Hindlimb muscle (tissue), 1 donor: ENCODE measurements at regions not wholly inside any gene's neighbourhood (a gene's known extent, or its start where the extent isn't known, plus 50 kb on each side); places are given as distances from the start of the nearest gene placed in this dataset.
"Not testable (repeated sequence)": the region's sequence is repeated elsewhere in the genome, so short reads cannot be mapped to it uniquely, and the experiment has no call there.

Experiments
- DNase-seq: peaks from one replicate; pipeline ENCODE4 v3.0.0-alpha.2; 2013

- DNase-seq = no peak
These were observed 74.1 kb downstream of the SLC35B3 start for GRCh38 chr6:8361259-8361658.

DNA sequence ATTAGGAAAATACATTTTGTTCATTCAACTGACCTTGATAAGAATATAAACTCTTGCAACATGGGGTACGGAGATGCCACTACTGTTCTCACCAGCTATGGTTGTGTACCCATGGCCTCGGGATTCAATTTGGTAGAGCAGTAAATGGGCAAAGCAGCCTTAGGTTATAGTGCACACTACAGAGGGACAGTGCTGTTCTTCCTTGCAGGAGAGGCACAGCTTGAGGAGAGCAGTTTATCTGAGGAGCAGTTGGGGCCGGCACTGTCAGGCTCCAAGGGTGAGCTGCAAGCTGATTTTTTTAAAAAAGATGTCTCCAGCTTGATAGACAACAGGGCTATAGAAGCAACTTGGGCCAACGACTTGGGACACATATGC is 82.4 kb downstream of the SLC35B3 start:
- DNase-seq = no peak

DNA sequence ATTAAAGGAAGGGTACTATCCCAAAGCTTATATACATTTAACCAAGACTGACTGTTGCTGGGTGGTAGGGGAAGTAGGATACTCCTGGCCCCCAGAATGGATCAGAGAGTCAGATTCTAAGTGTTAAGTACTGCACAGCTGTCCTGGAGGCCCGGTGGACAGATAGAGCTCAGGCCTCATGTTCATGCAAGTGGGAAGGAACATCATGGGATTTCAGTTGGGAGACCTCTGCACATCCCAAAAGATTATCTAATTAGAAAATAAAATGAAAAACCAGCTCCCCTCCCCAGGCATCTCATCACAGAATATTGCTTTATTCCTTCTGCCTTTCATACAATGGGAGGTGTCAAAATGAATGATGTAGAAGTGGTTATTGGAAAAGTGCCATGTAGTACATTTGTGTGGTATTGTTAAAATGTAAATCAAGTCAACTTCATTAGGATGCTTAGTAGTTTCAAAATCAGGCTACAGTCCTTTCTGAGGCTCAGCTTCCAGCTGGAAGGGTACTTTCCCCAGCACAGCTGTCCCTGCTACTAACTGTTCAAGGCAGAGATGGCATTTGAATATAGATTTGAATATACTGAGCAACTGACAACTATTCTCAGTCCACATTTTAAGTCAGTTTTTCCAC is 82.9 kb downstream of the SLC35B3 start:
- no peak for DNase-seq

GRCh38 chr6:8343600-8343999 is 91.7 kb downstream of the SLC35B3 start:
- DNase-seq = no peak

DNA sequence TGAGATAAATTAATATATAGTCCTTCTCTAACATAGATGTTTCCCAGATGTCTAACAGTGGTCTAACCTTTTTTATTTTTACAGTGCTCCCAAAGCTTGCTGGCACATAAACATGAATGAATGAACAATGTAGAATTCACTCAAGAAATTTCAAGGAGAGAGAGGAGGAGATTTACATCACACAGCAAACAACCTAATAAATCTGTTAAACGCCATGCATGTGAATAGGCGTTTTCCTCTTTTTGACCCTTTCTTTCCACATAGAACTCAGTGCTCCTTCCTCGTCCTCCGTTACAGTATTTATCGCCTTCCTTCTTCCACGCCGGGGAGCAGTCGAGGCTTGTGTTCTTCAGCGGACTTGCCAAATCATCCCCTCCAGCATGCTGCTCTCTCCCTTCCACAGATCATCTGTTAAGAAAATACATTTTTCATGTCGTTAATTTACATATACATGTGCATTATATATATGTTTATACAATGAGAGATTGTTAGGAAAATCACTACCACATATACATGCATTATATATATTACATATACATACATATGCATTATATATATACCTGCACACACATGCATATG is 93.0 kb downstream of the SLC35B3 start:
- DNase-seq = no peak

DNA sequence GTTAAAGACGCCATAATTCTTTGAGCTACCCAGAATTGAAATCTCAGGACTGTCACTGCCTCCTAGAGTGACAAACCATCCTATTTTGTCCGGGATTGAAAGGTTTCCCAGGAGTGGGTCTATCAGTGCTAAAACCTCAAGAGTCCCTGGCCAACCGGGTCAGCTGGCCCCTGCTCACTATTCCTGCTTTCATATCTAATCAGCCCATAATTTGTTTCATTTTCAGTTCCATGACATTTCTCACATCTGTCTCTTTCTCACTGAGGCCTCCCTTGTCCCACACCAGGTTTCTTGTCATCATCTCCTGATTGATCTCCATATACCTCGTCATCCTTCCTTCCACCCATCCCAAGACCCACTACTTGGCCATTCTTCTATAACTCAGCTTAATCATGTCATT is 98.2 kb downstream of the SLC35B3 start:
- DNase-seq = no peak

DNA sequence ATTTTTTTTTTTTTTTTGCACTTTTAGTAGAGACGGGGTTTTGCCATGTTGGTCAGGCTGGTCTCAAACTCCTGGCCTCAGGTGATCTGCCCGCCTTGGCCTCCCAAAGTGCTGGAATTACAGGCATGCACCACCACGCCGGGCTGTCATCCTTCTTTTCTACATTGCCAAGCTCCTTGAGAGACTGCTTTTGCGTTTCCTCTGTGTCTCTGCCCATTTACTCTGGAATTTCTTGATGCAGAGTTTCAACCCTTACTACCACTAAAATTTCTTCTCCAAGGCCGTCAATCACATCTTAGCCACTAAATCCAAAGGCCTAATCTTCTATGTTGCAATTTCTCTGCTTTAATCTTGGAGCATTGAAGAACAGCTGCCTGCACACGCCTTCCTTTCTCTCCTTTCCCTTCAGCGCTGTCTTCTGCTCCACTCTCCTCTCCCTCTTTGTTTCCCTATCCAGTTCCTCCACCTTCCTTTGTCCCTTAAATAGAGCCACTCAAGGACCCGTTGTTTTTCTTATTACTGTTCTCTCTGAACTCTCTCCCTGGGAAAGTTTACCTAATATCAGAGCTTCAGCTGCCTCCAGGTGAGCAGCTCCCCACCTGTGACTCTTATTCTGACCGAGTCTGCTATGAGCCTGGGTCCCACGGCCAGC is 98.8 kb downstream of the SLC35B3 start:
- DNase-seq = no peak

- no peak for DNase-seq
These were observed 99.4 kb downstream of the SLC35B3 start for GRCh38 chr6:8335896-8336295.

DNA sequence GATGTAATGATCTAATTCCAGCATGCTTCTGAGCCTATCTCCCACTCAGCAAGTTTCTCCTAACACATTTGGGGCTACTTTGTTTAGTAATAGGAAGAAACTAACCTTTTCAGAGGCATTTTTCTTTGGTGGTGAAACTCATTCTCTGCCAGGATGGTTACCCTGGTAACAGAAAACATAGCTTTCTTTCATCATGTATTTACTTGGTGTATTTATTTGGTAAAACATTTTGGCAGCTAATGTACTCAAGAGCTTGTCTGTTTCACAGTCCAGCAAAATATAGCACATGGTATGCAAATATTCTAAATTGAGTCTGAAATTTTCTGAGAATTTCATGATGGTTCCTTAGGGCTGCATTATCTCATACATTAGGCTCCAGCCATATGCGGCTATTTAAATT is 100.0 kb downstream of the SLC35B3 start:
- DNase-seq = no peak

- no peak for DNase-seq
These were observed 101.2 kb downstream of the SLC35B3 start for GRCh38 chr6:8334113-8334512.

GRCh38 chr6:8329562-8329961 is 105.8 kb downstream of the SLC35B3 start:
- DNase-seq = no peak

DNA sequence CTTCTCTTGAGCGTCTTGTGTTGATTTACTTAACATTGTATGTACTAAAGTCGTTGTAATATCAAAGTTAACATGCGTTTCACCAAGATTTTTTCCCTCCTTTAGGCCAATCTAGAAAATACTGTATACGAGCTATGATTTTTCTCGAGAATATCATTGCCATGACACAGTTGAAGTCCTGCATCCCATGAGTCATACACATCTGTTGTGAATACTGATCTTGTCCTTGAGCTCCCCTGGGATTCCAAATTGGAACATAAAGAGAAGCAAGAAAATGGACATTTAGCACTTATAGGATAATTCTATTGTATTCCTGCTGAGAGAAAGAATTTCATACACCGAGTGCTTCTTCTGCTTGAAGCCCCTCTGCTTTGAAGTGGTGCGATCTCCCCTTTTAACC is 109.6 kb downstream of the SLC35B3 start:
- DNase-seq = no peak

GRCh38 chr6:8322659-8323058 is 112.7 kb downstream of the SLC35B3 start:
- DNase-seq = no peak

GRCh38 chr6:8321671-8322404 is 113.5 kb downstream of the SLC35B3 start:
- no peak for DNase-seq

DNA sequence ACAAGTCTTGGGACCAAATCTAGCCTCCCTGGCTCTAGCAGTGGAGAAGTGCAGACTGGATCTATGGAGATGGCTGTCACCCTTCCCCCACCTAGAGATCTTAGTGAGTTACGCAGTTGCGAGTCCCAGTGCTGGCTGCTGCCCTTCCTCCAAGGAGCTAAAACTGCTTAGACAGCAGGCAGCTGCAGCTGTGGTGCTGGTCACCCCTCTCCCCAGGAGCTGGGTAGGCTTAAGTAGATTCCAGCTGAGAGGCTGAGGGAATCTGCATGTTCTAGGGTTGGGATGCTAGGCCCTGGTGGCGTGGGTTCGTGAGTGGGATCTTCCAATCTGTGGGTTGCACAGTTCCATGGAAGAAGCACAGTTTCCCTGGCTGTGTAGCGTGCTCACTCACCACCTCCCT is 120.2 kb downstream of the SLC35B3 start:
- DNase-seq = no peak

DNA sequence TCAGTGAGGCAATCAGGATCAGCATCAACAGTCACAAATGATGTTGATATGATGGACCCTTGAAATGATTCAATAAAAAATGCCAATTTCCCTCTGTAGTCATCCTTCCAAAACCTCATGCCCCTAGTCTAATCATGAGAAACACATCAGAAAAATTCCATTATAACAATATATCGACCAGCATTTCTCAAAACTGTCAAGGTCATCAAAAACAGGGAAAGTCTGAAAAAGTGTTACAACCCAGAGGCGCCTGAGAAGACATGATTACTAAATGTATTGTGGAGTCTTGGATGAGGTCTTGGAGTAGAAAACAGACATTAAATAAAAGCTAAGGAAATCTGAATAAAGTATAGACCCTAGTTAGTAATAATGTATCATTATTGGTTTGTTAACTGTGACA is 133.8 kb downstream of the SLC35B3 start:
- DNase-seq = no peak

DNA sequence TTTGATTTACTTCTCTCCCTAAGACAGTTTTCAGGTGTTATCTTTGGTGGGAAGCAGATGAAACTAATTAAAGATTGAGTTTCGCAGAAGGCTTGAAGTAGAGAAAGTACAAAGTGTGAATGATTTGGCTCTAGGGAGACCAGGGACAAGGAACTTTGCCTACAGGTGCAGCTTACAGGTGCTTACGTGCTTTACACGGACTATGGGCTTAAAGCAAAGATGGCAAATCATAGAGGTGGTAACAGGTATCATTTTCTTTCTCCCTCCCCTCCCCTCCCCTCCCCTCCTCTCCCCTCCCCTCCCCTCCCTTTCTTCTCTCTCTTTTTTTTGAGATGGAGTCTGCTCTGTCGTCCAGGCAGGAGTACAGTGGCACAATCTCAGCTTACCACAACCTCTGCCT is 136.3 kb downstream of the SLC35B3 start:
- no peak for DNase-seq

DNA sequence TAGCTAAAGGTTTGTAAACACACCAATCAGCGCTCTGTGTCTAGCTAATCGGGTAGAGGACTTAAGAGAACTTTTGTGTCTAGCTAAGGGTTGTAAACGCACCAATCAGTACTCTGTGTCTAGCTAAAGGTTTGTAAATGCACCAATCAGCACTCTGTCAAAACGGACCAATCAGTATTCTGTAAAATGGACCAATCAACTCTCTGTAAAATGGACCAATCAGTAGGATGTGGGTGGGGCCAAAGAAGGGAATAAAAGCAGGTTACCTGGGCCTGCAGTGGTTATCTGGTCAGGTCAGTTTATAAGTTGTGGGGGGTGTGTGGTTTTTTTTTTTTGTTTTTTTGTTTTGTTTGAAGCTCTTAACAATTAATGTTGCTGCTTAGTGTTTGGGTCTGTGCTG is 152.4 kb downstream of the SLC35B3 start:
- DNase-seq = not testable (repeated sequence)

- DNase-seq = no peak
These were observed 153.0 kb downstream of the SLC35B3 start for GRCh38 chr6:8282380-8282779.

DNA sequence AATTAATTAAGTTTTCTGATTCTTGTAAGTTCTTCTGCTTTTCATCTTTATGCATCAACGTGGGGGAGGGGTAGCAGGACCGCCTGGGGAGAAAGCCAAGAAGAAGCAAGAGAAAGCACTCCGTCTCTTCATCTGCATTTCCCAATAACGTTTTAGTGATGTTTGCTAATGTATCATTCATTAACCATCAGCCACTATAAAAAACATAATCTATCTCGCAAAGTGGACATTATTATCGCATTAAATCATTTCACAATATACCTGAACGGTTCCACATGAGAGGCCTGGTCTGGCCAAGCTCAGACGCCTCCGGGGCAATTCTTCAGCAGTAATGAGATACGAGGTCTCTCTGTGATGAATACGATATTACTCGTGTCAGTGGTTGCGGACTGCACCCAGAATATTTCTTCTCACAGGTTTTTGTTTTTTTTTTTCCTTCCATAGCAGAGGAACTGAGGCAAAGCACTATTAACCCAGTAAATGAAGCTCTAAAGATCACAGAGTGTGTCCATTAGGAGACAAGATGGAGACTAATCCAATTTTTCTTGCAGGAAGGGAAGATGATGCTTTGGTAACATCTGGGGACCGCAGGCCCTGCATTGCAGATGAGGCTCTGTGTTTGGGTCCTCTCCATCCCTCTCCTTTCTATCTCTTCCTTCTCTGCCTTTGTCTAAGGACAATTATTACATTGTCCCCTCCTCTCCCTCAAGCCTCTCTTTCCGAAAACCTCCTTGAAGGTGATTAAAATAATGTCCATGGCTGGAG is 156.1 kb downstream of the SLC35B3 start:
- DNase-seq = no peak

DNA sequence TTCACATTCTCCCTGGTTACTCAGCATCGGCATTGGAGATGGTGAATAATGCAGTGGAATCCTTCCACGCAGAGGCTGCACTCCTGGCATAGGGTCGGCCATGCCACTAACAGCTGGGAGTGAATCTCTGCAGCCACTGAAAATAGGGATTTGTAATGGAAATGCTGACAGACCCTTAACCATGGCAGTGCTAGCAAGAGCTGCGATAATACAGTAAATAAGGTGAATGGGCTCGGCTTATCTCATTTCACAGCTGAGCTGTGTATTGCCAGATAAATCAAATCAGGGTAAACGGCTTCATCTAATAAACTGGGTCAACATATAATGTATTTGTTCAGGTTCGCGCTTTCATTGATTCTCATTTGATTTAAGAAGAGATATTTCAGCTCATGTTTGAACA is 156.8 kb downstream of the SLC35B3 start:
- no peak for DNase-seq

DNA sequence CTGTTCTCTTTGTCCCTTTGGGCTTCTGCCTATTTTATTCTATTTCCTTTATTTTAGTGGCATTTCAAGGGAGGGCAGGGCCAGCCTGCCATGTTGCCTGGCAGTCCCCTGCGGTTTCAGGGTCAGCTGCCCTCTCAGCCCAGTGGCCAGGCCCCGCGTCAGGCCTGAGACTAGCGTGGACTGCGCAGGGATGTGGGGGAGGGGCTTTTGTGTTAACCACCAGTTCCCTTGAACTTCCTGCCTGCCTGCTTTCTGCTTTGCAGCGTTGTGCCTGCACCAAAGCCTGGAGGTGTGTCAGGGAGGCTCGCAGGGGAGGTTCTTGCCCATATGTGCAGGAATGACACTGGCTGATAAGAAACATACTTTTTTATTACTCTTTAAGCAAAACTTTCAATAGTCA is 157.6 kb downstream of the SLC35B3 start:
- no peak for DNase-seq

GRCh38 chr6:8276148-8276547 is 159.2 kb downstream of the SLC35B3 start:
- DNase-seq = no peak
